MCF 10A (cell line): ENCODE measurements at regions not wholly inside any gene's neighbourhood (a gene's known extent, or its start where the extent isn't known, plus 50 kb on each side); places are given as distances from the start of the nearest gene placed in this dataset.

Experiments used
- BruUV-seq: library from RNA; stranded (reverse); fragments of 400-500 nt; replicated peaks from 2 replicates; lab custom pipeline; 2021; lab: Mats Ljungman, UMichigan
- CTCF ChIA-PET: fragments of 300-600 bp; sonication (Branson Sonifier 250); formaldehyde crosslinking; extraction: SDS; loops from one replicate; lab custom pipeline; 2021; ENCODE audit warnings: antibody characterized with exemption, inconsistent platforms; lab: Yijun Ruan, JAX
- POLR2A ChIA-PET: fragments of 300-600, 350-650 bp; sonication (Branson Sonifier 250); formaldehyde crosslinking; extraction: SDS; loops from one replicate; lab custom pipeline; 2020; ENCODE audit warnings: antibody characterized with exemption, inconsistent platforms; lab: Yijun Ruan, JAX
- DNase-seq: peaks from one replicate; pipeline ENCODE4 v3.0.0-alpha.2; 2018; ENCODE audit not compliant: unreplicated experiment
- H3K27ac Mint-ChIP-seq: one replicate; pipeline ENCODE4 v1.8.0; 2022; ENCODE audit warnings: mild to moderate bottlenecking, low read depth, mixed read lengths; ENCODE audit not compliant: unreplicated experiment
- H3K27me3 Mint-ChIP-seq: one replicate; pipeline ENCODE4 v1.8.0; 2022; ENCODE audit warnings: mixed read lengths; ENCODE audit not compliant: insufficient read depth, unreplicated experiment
- H3K36me3 Mint-ChIP-seq: one replicate; pipeline ENCODE4 v1.8.0; 2022; ENCODE audit warnings: mild to moderate bottlenecking, moderate library complexity, mixed read lengths; ENCODE audit not compliant: insufficient read depth, unreplicated experiment
- H3K4me1 Mint-ChIP-seq: one replicate; pipeline ENCODE4 v1.8.0; 2022; ENCODE audit warnings: mixed read lengths; ENCODE audit not compliant: insufficient read depth, unreplicated experiment
- H3K4me3 Mint-ChIP-seq: one replicate; pipeline ENCODE4 v1.8.0; 2022; ENCODE audit warnings: mild to moderate bottlenecking, moderate library complexity, mixed read lengths; ENCODE audit not compliant: unreplicated experiment
- H3K9me3 Mint-ChIP-seq: one replicate; pipeline ENCODE4 v1.8.0; 2022; ENCODE audit warnings: mixed read lengths; ENCODE audit not compliant: unreplicated experiment
- intact Hi-C: fragments of 100-400 bp; cut with micrococcal nuclease; formaldehyde crosslinking; loops from 2 replicates; pipeline ENCODE4 v1.14.1; 2022
- TF ChIP-seq, protein P1 (sequence below): fragments of 200-600 bp; IDR thresholded peaks from one replicate; pipeline ENCODE4 v1.8.0; 2022; ENCODE audit warnings: antibody characterized with exemption, mild to moderate bottlenecking; ENCODE audit not compliant: unreplicated experiment

DNA sequence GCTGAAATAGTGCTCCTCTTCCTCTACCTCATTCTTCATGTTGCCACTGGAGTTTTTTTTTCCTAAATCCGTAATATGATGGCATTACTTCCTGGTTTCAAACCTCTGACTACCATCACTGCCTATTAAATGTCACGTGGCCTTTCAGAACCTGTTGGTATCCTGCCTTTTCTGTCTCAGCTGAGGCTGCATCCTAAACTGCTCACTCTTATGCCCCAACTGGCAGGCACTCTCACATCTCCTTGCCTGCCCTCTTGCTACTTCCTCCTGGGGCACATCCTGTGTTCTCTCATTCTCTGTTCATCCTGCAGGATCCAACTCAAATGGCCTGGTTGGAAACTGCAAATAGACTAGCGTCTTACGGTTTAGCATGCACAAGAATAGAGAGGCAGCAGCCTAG lies 468.1 kb upstream of the FANCL start:
- TF ChIP-seq, protein P1, sequence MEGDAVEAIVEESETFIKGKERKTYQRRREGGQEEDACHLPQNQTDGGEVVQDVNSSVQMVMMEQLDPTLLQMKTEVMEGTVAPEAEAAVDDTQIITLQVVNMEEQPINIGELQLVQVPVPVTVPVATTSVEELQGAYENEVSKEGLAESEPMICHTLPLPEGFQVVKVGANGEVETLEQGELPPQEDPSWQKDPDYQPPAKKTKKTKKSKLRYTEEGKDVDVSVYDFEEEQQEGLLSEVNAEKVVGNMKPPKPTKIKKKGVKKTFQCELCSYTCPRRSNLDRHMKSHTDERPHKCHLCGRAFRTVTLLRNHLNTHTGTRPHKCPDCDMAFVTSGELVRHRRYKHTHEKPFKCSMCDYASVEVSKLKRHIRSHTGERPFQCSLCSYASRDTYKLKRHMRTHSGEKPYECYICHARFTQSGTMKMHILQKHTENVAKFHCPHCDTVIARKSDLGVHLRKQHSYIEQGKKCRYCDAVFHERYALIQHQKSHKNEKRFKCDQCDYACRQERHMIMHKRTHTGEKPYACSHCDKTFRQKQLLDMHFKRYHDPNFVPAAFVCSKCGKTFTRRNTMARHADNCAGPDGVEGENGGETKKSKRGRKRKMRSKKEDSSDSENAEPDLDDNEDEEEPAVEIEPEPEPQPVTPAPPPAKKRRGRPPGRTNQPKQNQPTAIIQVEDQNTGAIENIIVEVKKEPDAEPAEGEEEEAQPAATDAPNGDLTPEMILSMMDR: no peak
- Mint-ChIP-seq H3K27ac (no peak overlapping the region), H3K4me1 (no peaks in the 10 kb centered on the region), H3K4me3 (no peak overlapping the region), H3K9me3 (no peaks in the 10 kb centered on the region), H3K27me3 (no peaks in the 10 kb centered on the region), H3K36me3 (no peaks in the 10 kb centered on the region)
- ChIA-PET POLR2A (no interaction called here), CTCF (interaction anchor here (0.7 kb wide), 1 partner anchor 34 kb away, joined by 3 read pairs; no protein-coding TSS in a partner anchor)
- intact Hi-C loops: no loop called here
- BruUV-seq: no TSS peak
- no peak for DNase-seq

DNA sequence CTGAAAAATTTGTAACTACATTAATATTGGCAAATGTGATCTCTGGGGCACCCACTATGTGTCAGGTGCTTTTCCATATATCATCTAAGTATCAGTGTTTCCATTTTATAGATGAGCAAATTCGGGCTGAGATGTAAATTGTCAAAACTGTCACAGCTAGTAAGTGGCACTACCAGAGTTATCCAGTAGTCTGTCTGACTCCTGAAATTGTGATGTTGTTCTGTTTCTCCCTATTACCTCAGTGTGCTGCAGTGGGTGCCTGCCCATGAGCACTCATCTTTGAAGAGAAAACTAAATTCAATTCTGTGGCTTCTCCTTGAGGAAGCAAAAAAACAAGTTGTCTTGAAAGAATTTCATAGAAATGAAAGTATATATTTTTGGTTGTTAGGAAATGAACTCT lies 467.4 kb upstream of the FANCL start:
- POLR2A ChIA-PET: no interaction called here
- H3K9me3 Mint-ChIP-seq: no peaks in the 10 kb centered on the region
- CTCF ChIA-PET: interaction anchor here (0.7 kb wide), 1 partner anchor 178 kb away, joined by 3 read pairs; no protein-coding TSS in a partner anchor

DNA sequence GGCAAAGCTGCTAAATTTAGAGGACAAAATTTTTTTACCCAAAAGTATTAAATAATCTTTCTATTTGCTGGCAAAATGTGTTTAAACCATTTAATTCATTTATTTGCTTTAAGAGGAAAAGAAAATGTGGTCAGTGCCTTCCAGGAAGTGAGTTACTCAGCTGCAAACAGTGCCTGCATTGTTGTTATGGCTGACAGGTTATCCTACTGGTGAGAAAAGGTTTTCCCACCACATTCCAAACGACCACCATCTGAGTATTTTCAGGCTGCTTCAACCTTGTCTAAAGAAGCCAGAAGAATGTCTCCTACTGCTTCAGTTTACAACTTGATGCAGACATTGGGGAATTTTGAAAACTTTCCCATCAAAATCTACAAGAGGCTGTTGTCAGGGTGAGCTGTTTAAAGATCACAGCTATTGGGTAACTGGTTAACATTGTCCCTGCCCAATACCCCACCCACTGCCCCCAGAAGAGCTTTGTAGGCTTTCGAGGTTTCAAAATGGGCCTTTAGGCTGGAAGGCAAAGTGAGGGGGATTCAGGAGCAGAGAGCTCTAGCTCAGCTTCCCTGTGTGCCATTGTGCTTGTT lies 461.3 kb upstream of the FANCL start:
- Mint-ChIP-seq H3K36me3 (no peaks in the 10 kb centered on the region), H3K4me1 (no peaks in the 10 kb centered on the region), H3K27me3 (no peaks in the 10 kb centered on the region), H3K9me3 (no peaks in the 10 kb centered on the region), H3K4me3 (no peak overlapping the region), H3K27ac (no peak overlapping the region)
- TF ChIP-seq, protein P1: no peak
- DNase-seq: no peak
- intact Hi-C loops: no loop called here
- ChIA-PET CTCF (no interaction called here), POLR2A (no interaction called here)
- BruUV-seq: no TSS peak

More for the DNA sequence above, 467.4 kb upstream of the FANCL start:
- no TSS peak for BruUV-seq
- Mint-ChIP-seq H3K27me3 (no peaks in the 10 kb centered on the region), H3K27ac (no peak overlapping the region), H3K36me3 (no peaks in the 10 kb centered on the region), H3K4me3 (no peak overlapping the region), H3K4me1 (no peaks in the 10 kb centered on the region)
- intact Hi-C loops: no loop called here
- TF ChIP-seq, protein P1: no peak
- no peak for DNase-seq

DNA sequence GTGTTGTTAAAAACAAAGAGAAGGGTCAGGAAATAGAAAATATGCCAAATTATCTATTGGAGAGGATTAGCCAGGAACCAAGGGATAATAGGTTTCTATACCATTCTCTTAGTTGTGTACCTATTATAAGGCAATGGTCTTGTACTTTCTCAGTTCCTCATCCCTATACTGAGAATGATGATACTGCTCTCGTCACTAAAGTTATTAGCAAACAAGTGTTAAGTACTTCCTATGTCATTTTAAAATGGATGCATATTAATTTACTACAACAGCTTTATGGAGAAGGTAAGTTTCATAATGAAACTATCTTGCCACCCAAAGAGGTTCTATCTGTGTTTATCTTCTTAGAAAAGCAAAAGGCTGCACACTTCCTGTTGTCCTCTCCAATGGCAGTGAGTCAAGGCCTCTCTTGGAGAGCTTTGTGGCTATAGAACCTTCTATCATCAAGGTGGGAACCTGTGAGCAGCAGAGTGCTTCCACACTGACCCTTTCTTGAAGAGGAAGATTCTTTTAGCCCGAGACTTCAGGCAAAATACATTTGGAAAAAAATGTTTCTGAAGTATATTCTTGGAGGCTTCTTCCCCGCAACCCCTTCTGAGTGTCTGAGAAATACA lies 460.7 kb upstream of the FANCL start:
- POLR2A ChIA-PET: no interaction called here
- no TSS peak for BruUV-seq
- no peak for DNase-seq

More for the DNA sequence above, 460.7 kb upstream of the FANCL start:
- Mint-ChIP-seq H3K27me3 (no peaks in the 10 kb centered on the region), H3K4me1 (no peaks in the 10 kb centered on the region), H3K36me3 (no peaks in the 10 kb centered on the region), H3K4me3 (no peak overlapping the region), H3K9me3 (no peaks in the 10 kb centered on the region), H3K27ac (no peak overlapping the region)
- CTCF ChIA-PET: no interaction called here
- TF ChIP-seq, protein P1: no peak
- intact Hi-C loops: no loop called here
